ENCODE measurements at regions not wholly inside any gene's neighbourhood (a gene's known extent, or its start where the extent isn't known, plus 50 kb on each side); places are given as distances from the start of the nearest gene placed in this dataset.

DNA sequence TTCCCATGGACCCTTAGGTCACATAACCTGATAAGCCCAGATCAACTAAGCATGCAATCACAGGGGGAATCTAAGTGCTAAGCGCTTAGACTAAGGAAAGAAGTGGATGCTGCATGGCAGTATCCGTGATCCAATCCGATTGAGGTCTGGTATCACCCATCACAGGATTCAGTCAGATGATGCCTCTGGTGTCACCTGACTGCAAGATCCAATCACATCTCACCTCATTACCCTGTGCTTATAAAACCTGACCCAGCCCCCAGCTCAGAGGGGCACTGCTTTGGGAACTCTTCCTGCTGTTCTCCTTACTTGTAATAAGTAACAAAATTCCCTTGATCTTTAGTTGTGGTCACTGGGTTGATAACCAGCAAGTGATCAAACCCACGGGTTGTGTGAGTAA is 84.7 kb upstream of the TMEM168 start:
- intact Hi-C loops (cut with DNase I), result no loop called here
- Histone ChIP-seq H3K27me3 (ENCODE audit: control insufficient read depth, insufficient read depth, low read length) (no peaks in the 10 kb centered on the region), H3K36me3 (ENCODE audit: control insufficient read depth in 2 of 3, insufficient read depth in 3 of 3, low read length in 3 of 3) (no peaks in the 10 kb centered on the region), H3K9ac (ENCODE audit: low read length in 3 of 3) (no peak overlapping the region), H3K4me3 (ENCODE audit: low read length in 3 of 3) (no peak overlapping the region), H3K9me3 (ENCODE audit: control insufficient read depth in 2 of 3, insufficient read depth in 1 of 3, low read length in 3 of 3) (no peaks in the 10 kb centered on the region), H3K27ac (ENCODE audit: low read depth in 2 of 2, low read length in 2 of 2) (no peak overlapping the region), H3K4me1 (ENCODE audit: control insufficient read depth in 2 of 3, insufficient read depth in 2 of 3, low read depth in 1 of 3, low read length in 3 of 3) (no peaks in the 10 kb centered on the region)
- FAIRE-seq (no peak), DNase-seq (no peak)
- TF ChIP-seq CTCF (IDR thresholded peaks at IDR 0.05; ENCODE audit: borderline replicate concordance, extremely low read depth, insufficient read depth), result no peak

DNA sequence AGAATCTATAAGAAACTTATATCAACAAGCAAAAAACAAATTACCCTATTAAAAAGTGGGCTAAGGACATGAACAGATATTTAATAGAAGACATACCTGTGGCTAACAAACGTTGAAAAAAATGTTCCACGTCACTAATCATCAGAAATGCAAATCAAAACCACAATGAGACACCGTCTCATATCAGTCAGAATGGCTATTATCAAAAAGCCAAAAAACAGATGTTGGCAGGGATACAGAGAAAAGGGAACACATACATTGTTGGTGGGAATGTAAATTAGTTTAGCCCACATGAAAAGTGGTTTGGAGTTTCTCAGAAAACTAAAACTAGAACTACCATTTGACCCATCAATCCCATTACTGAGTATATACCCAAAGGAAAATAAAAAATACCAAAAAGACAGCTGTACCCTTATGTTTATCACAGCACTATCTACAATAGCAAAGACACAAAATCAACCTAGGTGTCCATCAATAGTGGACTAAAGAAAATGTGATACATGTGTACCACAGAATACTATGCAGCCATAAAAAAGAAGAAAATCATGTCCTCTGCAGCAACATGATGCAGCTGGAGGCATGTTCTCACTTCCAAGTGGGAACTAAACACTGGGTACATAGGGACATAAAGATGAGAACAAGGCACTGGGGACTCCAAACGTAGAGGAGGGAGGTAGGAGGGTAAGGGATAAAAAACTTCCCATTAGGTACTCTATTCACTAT is 83.8 kb upstream of the TMEM168 start:
- Histone ChIP-seq H3K4me1 (ENCODE audit: control insufficient read depth in 2 of 3, insufficient read depth in 2 of 3, low read depth in 1 of 3, low read length in 3 of 3) (no peaks in the 10 kb centered on the region), H3K36me3 (ENCODE audit: control insufficient read depth in 2 of 3, insufficient read depth in 3 of 3, low read length in 3 of 3) (no peaks in the 10 kb centered on the region), H3K4me3 (ENCODE audit: low read length in 3 of 3) (no peak overlapping the region), H3K9ac (ENCODE audit: low read length in 3 of 3) (no peak overlapping the region), H3K9me3 (ENCODE audit: control insufficient read depth in 2 of 3, insufficient read depth in 1 of 3, low read length in 3 of 3) (no peaks in the 10 kb centered on the region), H3K27ac (ENCODE audit: low read depth in 2 of 2, low read length in 2 of 2) (no peak overlapping the region), H3K27me3 (ENCODE audit: control insufficient read depth, insufficient read depth, low read length) (no peaks in the 10 kb centered on the region)
- TF ChIP-seq CTCF (IDR thresholded peaks at IDR 0.05; ENCODE audit: borderline replicate concordance, extremely low read depth, insufficient read depth), result no peak
- FAIRE-seq, result no peak
- DNase-seq, result no peak
- intact Hi-C loops (cut with DNase I), result no loop called here

- Histone ChIP-seq H3K9ac (ENCODE audit: low read length in 3 of 3) (no peak overlapping the region), H3K36me3 (ENCODE audit: control insufficient read depth in 2 of 3, insufficient read depth in 3 of 3, low read length in 3 of 3) (no peaks in the 10 kb centered on the region), H3K9me3 (ENCODE audit: control insufficient read depth in 2 of 3, insufficient read depth in 1 of 3, low read length in 3 of 3) (no peaks in the 10 kb centered on the region), H3K4me3 (ENCODE audit: low read length in 3 of 3) (no peak overlapping the region), H3K27ac (ENCODE audit: low read depth in 2 of 2, low read length in 2 of 2) (no peak overlapping the region), H3K4me1 (ENCODE audit: control insufficient read depth in 2 of 3, insufficient read depth in 2 of 3, low read depth in 1 of 3, low read length in 3 of 3) (no peaks in the 10 kb centered on the region), H3K27me3 (ENCODE audit: control insufficient read depth, insufficient read depth, low read length) (no peaks in the 10 kb centered on the region)
- FAIRE-seq (no peak), DNase-seq (no peak)
- intact Hi-C loops (cut with DNase I), result no loop called here
- TF ChIP-seq CTCF (IDR thresholded peaks at IDR 0.05; ENCODE audit: borderline replicate concordance, extremely low read depth, insufficient read depth), result peak; percentile 59
These were observed 79.0 kb upstream of the TMEM168 start for GRCh38 chr7:112869111-112869774.

Measured in kidney (tissue), 13 donors.